ENCODE measurements at regions not wholly inside any gene's neighbourhood (a gene's known extent, or its start where the extent isn't known, plus 50 kb on each side); places are given as distances from the start of the nearest gene placed in this dataset.

GRCh38 chr10:90096196-90096595 is 394.8 kb downstream of the KIF20B start:
- TF ChIP-seq EZH2 (IDR thresholded peaks at IDR 0.05; ENCODE audit: low read length) (no peak), CTCF (optimal IDR thresholded peaks at IDR 0.05 in 1 of 3, IDR thresholded peaks at IDR 0.05 in 1 of 3, conservative IDR thresholded peaks at IDR 0.05 in 1 of 3; ENCODE audit: extremely low read depth in 1 of 3, insufficient read depth in 2 of 3, low read length in 3 of 3) (no peak)
